ENCODE measurements at regions not wholly inside any gene's neighbourhood (a gene's known extent, or its start where the extent isn't known, plus 50 kb on each side); places are given as distances from the start of the nearest gene placed in this dataset.

- no peak for TF ChIP-seq POLR2AphosphoS5 (IDR thresholded peaks at IDR 0.05; ENCODE audit: low read depth, low read length)
- no peak for TF ChIP-seq EP300 (IDR thresholded peaks at IDR 0.05; ENCODE audit: borderline replicate concordance in 1 of 2, low read depth in 2 of 2, low read length in 2 of 2)
- TF ChIP-seq CTCF (IDR thresholded peaks at IDR 0.05; ENCODE audit: control extremely low read depth in 1 of 3, insufficient read depth in 1 of 3, low read depth in 1 of 3, low read length in 3 of 3) = no peak
- no peak for TF ChIP-seq ZNF274 (IDR thresholded peaks at IDR 0.05; ENCODE audit: borderline replicate concordance, extremely low read depth, low read length)
- no peak for TF ChIP-seq TBP (IDR thresholded peaks at IDR 0.05; ENCODE audit: low read depth, low read length)
- TF ChIP-seq SRF (IDR thresholded peaks at IDR 0.05; ENCODE audit: low read depth, low read length) = no peak
- TF ChIP-seq E2F6 (IDR thresholded peaks at IDR 0.05) = no peak
Measured at GRCh38 chr2:175393851-175394250, 212.3 kb upstream of the ATP5MC3 start.

All from H1 (cell line).